ENCODE measurements at regions not wholly inside any gene's neighbourhood (a gene's known extent, or its start where the extent isn't known, plus 50 kb on each side); places are given as distances from the start of the nearest gene placed in this dataset.

- TF ChIP-seq EP300 (IDR thresholded peaks at IDR 0.05) = no peak
- TF ChIP-seq CTCF (IDR thresholded peaks at IDR 0.05) = no peak
These were observed 522.3 kb downstream of the EIPR1 start for GRCh38 chr2:2855297-2855696.
